ENCODE measurements at regions not wholly inside any gene's neighbourhood (a gene's known extent, or its start where the extent isn't known, plus 50 kb on each side); places are given as distances from the start of the nearest gene placed in this dataset.

GRCh38 chr9:103789686-103790085 is 304.4 kb upstream of the SMC2 start:
- no peak for DNase-seq

- no peak for DNase-seq
Measured at GRCh38 chr9:103798620-103799019, 295.5 kb upstream of the SMC2 start.

GRCh38 chr9:103799959-103800358 is 294.1 kb upstream of the SMC2 start:
- DNase-seq = no peak

- DNase-seq = no peak
Measured at GRCh38 chr9:103802068-103802467, 292.0 kb upstream of the SMC2 start.

DNA sequence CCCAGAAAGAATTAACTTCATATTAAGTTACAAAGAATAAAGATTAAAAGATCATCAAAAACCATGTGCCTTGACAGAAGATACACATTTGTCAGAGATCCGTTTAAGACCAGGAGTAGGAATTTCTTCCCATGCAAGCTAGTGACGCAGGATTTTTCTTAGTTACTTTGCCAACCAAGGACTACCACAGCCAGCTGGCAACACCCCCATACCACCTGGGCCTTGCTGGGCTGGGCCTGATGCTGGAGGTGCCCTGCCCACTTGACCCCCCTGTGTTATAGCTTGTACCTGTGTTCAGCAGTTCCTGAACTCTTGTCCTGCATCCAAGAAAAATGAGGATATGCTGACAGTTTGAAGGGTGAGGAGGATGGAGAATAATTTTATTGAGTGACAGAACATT is 290.9 kb upstream of the SMC2 start:
- DNase-seq = no peak

- no peak for DNase-seq
Measured at GRCh38 chr9:103804077-103804735, 289.9 kb upstream of the SMC2 start.

- no peak for DNase-seq
Measured at GRCh38 chr9:103809745-103810144, 284.4 kb upstream of the SMC2 start.

DNA sequence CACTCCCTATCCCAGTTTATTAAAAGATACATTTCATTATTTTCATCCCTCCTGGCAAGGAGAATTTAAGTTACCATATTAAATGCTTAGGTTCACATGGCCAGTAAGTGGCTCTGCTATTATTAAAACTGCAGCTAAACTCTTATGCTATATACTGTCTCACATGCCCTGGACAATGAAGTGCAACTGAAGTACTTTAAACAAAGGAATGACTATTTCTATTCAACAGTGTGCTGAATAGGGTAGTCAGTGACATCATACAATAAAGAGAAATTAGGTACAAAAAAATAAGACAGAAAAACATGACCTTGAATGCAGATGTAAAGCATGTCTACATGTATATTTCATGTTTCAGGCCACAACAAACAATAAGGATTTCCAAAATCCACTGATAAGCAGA is 282.6 kb upstream of the SMC2 start:
- no peak for DNase-seq

DNA sequence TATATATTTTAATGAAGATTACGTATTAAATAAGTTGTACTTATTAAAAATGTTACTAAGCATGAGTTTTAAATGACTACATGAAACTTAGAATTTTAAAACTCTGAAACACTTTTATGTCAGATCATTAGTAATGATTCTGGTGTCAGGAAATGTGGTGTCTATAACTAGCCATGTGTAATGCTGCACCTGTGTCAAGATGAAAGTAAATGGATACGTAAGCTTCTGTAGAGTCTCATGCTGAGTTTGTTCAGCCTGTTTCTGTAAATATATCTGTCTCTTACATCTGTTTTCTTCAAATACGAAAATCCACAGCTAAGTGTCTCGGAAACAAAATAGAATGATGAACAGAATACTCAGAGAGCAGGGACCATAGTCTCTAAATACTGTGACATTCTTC is 278.0 kb upstream of the SMC2 start:
- DNase-seq = no peak

GRCh38 chr9:103819936-103820335 is 274.2 kb upstream of the SMC2 start:
- no peak for DNase-seq

GRCh38 chr9:103821115-103821514 is 273.0 kb upstream of the SMC2 start:
- no peak for DNase-seq

GRCh38 chr9:103837940-103838339 is 256.2 kb upstream of the SMC2 start:
- DNase-seq = no peak

GRCh38 chr9:103839197-103839596 is 254.9 kb upstream of the SMC2 start:
- no peak for DNase-seq

GRCh38 chr9:103867886-103868285 is 226.2 kb upstream of the SMC2 start:
- no peak for DNase-seq

DNA sequence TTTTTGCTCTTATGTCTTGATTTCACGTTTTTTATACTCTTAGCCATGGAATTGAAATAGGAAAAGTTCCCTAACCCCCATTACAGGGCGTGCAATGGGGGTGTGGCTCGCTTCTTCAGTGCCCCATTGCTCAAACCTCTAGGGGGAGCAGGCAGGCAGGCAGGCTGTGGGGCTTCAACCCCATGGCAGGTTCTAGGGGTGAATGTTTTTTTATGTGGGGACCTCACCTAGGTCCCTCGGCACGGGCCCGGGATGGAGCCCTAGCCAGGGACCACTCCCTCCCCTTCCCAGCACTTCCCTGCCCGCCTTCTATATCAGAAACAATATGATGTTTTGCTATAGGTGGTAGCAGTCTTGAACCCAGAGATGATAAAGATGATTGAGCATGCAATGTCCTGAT is 221.3 kb upstream of the SMC2 start:
- no peak for DNase-seq

GRCh38 chr9:103881419-103881818 is 212.7 kb upstream of the SMC2 start:
- no peak for DNase-seq

GRCh38 chr9:103889989-103890388 is 204.1 kb upstream of the SMC2 start:
- DNase-seq = no peak

GRCh38 chr9:103894184-103894583 is 199.9 kb upstream of the SMC2 start:
- DNase-seq = no peak

DNA sequence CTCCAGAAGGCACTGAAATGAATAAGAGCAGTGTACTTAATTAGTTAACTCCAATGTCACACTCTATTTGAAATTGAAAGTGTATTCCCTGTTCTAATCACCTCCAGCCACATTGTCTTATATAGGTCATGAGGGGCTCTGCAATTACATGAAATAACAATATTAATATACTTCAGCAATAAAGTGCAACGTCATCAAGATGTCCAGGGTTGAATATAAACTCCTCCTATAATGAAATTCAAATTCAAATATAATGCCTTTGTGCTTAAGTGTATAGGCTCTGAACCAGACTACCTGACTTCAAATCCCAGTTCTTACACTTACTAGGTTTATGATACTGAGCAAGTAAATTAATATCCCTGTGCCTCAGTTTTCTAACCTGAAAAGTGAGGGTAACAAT is 195.6 kb upstream of the SMC2 start:
- DNase-seq = no peak

- DNase-seq = no peak
Measured at GRCh38 chr9:103899866-103900265, 194.2 kb upstream of the SMC2 start.

DNA sequence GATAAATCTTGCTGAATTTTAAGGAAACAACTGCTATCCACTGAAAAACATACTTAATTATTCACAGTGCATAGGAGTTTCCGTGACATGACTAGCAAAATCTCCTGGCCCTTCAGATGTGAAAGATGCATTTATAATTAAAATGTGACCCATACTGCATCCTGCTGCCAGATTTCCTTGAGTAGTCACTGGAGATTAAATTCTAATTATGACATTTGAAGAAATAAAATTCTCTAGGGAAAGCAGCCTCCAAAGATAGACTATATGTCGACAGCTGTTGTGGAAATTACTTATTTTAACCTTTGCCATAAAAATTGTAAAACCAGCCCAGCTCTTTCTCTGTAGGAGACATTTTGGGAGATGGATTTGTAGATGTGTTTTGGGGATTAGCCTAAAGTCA is 193.6 kb upstream of the SMC2 start:
- peak; percentile 14 for DNase-seq

DNA sequence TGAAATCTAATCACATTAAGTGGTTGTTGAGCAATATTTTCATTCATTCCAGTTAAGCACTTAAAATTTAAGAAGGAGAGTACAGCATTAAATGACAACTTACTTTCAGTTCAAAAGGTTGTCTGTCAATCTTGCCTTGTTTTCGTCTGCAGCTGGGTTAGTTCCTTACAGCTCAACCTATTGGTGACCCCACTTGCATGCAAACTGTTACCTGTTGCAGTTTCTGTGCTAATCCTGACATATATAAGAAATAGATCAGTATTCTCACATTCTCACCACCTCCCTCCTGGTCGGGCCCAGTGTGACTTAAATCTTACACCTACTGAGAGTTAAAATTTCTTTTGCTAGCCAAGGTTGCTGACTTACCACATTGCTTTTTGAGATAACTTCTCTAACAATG is 191.8 kb upstream of the SMC2 start:
- no peak for DNase-seq

- DNase-seq = no peak
Measured at GRCh38 chr9:103904242-103904641, 189.9 kb upstream of the SMC2 start.

- no peak for DNase-seq
Measured at GRCh38 chr9:103913899-103914298, 180.2 kb upstream of the SMC2 start.

All from renal pelvis (tissue), 1 donor.